D721Med (cell line): ENCODE measurements at regions not wholly inside any gene's neighbourhood (a gene's known extent, or its start where the extent isn't known, plus 50 kb on each side); places are given as distances from the start of the nearest gene placed in this dataset.

ENCODE experiments used
- DNase-seq: peaks from one replicate; pipeline ENCODE4 v3.0.0; 2011; ENCODE audit warnings: low spot score; ENCODE audit not compliant: insufficient read length
- FAIRE-seq: peaks from 2 replicates; lab custom pipeline; 2011; peaks lifted over from hg19 to GRCh38; lab: Jason Lieb, UNC
- CTCF ChIP-seq: IDR thresholded peaks from 2 replicates; pipeline ENCODE4 v1.5.1; 2012; ENCODE audit warnings: mild to moderate bottlenecking, control low read depth; ENCODE audit not compliant: insufficient read depth; ENCODE audit errors: missing control alignments

GRCh38 chr20:7291323-7291943 lies 523.9 kb downstream of the BMP2 start:
- no peak for FAIRE-seq
- TF ChIP-seq CTCF, result no peak
- no peak for DNase-seq

DNA sequence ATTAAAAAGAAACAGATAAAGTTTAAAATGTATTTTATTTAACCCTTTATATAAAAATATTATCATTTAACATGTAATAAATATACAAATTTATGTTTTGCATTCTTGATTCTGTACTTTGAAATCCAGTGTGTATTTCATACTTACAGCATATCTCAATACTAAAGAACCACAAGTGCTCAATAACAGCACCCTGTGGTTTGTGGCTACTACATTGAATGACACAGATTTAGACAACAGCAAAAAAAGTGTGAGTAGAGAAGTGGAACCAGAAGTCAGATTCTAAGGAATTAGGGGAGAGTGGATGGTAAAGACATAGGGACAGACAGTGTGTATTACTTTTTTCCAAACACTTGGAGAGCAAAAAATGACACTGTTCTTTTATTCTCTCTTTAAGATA lies 524.5 kb downstream of the BMP2 start:
- TF ChIP-seq CTCF, result no peak
- no peak for DNase-seq
- FAIRE-seq, result no peak

GRCh38 chr20:7294816-7295360 lies 527.4 kb downstream of the BMP2 start:
- no peak for TF ChIP-seq CTCF
- DNase-seq (no peak), FAIRE-seq (no peak)

DNA sequence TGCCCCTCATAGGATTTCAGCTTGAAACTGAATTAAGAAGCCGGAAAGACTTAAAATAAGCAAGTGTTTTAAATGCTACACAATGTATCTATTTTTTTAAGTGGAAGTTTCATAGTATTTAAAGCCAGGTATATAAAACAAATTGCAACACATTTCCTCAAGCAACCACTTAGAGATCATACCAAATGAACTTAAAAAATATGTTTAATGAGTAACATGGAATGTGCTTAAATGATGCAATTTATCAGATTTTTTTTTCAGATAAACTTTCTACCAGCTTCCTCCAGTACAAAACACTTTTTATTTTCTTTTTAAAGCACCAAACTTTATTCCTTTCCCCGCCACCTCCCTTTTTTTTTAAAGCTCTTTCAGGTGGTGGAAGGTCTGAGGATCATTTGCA lies 534.3 kb downstream of the BMP2 start:
- no peak for DNase-seq
- FAIRE-seq, result no peak
- TF ChIP-seq CTCF, result no peak

- no peak for TF ChIP-seq CTCF
- DNase-seq (no peak), FAIRE-seq (no peak)
These were observed 534.8 kb downstream of the BMP2 start for GRCh38 chr20:7302250-7302649.

DNA sequence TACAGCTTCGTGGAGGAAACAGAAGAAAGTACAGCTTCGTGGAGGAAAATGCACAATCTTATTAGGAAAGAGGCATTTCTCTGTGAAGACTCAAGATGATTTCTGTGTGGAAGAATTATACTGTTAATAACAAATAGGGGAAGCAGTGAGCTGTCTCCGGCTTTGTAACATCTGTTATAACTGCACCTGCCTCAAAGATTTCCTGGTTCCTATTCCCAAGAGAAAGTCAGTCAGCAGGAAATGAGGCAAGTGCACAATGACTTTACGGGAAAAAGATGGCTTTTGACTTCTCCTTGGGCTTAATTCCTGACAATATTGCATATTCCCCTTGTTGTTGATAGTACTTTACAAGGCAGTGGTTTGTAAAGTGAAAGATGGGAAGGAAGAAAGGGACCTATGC lies 538.5 kb downstream of the BMP2 start:
- DNase-seq (no peak), FAIRE-seq (no peak)
- TF ChIP-seq CTCF, result no peak

- no peak for FAIRE-seq
- no peak for DNase-seq
- TF ChIP-seq CTCF, result no peak
These were observed 540.7 kb downstream of the BMP2 start for GRCh38 chr20:7308163-7308562.
